Colon (tissue), 2 donors: ENCODE measurements at regions not wholly inside any gene's neighbourhood (a gene's known extent, or its start where the extent isn't known, plus 50 kb on each side); places are given as distances from the start of the nearest gene placed in this dataset.
"Not testable (repeated sequence)": the region's sequence is repeated elsewhere in the genome, so short reads cannot be mapped to it uniquely, and the experiment has no call there.

Experiments
- FAIRE-seq: peaks from 2 replicates; lab custom pipeline; 2012; peaks lifted over from hg19 to GRCh38; lab: Jason Lieb, UNC
- donor health status: control.
- donor health status: control.

DNA sequence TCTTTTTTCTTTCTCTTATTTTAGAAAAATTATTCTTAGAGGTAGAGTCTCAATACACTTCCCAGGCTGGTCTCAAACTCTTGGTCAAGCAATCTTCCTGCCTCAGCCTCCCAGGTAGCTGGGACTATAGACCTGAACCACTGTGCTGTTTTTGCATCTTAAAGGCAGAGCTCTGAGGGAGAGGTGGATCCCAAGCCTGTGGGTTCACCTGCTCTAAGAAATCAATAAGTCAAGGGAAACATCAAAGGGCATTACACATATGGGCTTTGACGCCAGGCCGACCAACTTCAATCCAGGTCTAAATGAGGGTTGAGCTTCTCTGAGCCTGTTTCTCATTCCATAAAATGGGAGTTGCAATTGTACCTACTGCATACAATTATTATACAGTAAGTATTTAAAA, 223.9 kb downstream of the LY86 start:
- no peak for FAIRE-seq

DNA sequence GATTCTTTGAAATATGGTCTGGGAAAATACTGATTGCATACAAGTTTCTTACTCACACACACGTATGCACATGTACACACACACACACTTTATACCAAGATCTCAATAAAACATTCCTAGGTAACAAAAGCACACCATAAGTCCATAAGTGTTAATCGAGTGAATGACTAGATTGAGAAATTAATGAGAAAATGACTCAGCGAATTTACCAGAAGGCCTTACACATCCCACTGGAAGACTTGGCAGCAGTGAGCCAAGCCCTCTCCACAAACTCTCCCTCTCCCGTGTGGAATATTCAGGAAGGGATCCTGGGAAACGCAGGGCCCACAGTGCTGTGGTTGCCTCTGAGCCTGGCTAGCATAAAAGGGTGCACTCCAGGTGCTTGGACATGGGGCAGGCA, 227.2 kb downstream of the LY86 start:
- no peak for FAIRE-seq

DNA sequence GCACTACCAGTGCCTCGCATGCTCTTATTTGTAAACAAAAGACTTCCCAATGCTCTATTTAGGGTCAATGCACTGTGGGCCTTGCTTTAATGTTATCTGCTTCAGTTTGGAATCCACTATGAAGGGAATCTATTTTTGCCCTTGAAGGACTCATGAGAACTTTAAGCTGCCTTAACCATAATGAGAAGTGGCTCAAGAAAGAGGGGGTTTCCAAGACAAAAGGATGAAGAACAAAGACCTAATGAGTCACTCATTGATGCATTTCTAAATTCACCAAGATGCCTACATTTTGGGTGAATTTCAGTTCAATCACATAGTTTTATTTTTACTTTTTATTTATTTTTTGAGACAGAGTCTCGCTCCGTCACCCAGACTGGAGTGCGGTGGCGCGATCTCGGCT, 228.2 kb downstream of the LY86 start:
- FAIRE-seq: no peak

DNA sequence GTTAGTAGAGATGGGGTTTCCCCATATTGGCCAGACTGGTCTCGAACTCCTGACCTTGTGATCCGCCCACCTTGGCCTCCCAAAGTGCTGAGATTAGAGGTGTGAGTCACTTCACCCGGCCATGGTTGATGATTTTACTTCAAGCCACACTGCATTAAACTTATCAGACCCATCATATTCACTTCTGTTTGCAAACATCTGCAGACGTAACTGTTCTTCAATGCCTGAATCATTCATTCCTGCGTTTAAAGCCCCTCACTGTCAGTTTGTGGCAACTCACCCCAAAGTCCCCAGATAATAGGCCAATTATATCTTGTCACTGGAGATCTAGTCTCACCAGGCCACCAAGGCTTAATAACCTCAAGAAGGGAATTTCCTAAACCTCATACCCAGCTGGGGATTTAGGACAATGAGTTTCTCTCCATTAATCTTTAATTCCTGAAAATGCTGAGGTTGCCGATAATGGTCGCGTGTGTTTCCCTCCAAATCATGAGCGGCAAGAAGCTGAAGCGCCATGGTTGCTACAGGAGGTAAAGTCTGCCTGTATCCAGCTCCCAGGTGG, 229.6 kb downstream of the LY86 start:
- no peak for FAIRE-seq

DNA sequence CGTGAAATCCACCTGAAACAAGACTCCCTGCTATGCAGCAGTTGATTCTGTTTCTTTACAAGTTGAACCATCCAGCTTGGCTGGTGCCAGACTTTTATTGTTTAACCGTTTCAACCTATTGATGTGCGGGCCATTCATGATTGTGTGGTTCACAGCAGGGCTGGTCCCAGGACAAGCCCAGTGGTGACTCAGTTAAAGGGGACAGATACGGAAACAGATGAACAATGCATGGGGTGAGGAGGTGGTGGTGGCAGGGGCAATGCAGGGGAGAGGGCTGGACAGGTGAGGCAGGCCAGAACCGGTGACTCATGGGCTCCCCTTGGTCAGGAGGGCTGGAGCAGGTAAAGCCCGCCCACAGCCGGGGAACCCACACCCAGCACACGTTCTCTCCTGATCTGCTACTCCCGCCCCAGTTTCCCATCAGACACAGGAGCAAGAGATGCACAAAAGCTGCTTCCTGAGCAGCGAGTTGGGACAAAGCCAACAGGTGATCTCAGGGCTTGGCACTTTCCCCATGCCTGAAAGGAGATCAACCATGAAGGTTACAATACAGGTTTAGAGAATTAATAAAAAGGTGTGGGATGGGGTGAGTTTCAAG, 232.2 kb downstream of the LY86 start:
- no peak for FAIRE-seq

DNA sequence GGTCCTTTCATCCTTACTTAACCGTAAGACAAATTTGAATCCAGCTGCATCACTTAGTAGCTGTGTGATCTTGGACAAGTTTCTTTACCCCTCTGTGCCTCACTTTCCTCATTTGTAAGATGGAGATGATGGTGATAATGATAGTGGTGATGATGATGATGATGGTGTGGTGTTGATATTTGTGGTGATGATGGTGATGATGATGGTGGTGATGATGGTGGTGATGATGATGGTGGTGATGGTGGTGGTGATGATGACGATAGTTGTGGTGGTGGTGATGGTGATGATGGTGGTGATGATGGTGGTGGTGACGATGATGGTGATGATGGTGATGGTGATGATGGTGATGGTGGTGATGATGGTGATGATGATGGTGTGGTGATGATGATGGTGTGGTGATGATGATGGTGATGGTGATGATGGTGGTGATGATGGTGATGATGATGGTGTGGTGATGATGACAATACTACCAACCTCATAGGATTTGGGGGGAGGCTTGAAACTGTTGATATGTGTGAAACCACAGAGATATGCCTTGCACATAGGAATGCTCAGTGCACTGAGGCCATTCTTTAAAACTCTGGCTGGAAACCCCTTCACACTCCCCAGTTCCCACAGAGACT, 233.2 kb downstream of the LY86 start:
- no peak for FAIRE-seq

DNA sequence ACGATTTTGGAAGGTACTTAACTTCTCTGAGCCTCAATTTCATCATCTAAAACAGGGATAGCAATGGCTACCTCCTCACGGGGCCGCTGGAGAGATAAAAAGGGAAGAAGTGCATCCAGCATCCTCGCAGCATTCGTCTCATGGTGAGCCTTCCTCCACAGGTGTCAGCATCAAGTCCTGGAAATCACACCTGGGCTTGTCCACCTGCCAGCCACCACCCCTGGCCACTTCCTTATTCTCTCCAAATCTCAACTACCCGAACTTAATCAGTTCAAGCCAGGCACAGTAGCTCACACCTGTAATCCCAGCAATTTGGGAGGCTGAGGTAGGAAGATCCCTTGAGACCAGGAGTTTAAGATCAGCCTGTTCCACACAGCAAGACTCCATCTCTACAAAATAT, 234.5 kb downstream of the LY86 start:
- no peak for FAIRE-seq

DNA sequence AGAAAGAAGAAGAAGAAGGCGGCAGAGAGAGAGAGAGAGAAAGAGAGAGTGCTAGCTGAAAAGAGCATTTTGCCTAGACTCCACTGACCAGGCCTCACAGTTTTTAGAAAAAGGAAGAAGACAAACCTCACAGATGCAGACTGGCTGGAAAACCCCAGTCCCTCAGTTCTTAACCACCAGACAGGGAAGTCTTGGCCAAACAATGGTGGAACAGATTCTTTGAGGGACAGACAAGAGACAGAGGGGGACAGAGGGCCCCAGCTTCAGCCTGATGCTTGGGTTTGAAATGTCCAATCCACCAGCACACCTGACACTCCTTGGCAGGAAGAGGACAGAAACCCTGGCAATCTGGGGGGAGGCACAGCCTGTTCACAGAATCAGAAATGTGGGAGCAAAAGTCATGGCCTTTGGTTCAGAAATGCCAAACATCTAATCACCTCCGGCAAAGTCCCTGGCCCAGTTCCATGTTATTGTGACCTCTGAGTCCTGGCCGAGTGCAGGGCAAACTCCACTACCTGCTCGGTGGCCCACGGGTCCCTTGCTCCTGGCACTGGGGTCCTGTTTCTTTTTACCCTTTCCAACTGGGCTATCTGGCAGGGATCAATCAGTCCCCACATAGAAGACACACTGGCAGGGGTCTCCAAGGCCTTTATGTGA, 235.2 kb downstream of the LY86 start:
- no peak for FAIRE-seq

DNA sequence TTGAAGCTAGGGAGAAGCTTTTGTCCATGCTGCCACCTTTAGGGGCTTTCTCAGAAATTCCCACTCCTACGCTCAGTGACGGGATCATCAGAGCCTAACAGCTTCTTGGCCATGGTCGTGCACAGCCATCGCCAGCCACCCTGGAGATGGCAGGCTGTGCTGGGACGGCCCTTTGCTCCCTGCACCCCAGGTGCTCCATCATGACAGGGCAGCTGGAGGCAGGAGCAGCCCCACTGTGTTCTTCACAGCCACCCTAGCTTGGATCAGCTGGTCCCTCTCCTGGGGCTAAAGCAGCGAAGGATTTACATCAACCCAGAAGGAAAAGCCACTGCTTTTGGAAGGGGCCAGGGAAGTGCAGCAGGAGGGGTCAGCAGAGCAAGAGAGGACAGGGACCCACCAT, 235.9 kb downstream of the LY86 start:
- no peak for FAIRE-seq

DNA sequence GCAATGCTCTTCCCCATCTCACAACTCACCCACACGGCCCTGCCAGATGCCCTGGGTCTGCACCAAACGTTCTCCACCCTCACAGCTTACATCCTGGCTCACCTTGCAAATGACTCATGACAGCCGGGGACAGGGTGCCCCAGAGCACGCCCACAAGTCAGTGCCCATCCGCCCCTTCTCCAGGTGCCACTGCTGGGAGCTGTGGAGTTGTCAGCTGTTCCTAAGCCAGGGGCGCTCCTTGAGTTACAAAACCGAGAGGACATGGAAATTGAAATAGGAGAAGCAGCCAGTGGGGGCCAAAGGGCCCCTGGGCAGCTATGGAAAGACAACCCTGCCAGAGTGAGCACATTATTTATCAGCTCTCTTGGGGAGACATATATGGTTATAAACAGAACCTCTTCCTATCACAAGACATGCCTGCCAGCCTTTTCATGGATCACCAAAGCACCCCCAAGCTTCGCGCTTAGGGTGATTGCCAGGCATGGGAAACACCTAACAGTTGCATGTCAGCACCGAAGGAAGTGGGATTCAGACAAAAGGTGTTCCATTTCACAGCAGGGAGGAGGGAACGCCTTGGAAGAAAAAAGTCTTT, 236.8 kb downstream of the LY86 start:
- no peak for FAIRE-seq

DNA sequence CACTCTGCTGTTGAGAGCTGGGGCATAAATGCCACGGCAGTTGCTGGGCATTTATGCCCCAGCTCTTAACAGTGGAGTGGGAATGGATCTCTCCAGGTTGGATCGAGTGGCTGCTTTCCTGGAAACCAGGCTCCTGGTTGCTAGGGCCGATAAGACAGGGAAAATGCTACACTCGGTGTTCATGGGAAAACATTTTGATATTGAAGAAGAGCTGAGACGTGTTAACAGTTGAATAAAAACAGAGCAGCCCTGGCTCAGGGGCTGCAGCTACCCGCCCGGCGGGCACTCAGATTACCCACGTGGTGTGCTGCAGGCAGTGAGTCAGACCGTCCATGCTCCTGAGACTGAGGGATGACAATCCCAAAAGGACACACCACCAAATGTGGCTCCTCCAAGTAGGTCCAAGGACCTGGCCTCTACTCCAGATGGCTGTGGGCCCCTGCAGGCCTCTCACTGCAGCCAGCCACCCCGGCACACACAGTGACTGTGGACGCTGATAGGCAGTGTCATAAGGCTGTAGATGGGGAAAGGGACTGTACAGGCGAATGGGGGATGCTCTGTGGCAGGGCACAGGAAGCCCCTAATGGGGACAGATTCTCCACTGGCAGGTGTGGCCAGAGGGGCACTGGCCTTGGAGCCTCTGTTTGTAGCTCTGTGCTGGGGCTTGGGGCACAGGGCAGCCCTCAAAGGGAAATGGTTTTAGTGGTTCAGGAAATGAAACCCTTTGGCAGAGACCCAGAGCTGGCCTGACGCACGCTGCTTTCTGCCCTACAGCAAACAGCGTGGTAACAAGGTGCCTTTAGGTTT, 237.8 kb downstream of the LY86 start:
- FAIRE-seq: no peak

DNA sequence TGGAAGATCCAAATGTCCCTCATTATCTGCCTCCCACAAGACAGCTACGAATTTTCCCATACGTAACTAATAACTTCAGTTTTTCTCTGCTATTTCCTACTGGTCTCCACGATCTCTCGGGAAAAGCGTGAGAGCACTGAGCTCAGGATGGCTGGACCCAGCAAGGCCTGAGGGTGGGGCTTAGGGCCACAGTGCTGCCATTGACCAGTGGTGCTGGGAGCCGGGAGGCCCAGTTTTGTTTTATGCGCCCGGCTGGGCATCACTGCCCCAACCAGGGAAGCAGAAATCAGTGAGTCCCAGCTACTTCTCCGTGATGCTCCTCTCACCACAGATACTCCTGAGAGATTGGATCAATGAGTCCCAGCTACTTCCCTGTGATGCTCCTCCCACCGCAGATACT, 238.4 kb downstream of the LY86 start:
- no peak for FAIRE-seq

DNA sequence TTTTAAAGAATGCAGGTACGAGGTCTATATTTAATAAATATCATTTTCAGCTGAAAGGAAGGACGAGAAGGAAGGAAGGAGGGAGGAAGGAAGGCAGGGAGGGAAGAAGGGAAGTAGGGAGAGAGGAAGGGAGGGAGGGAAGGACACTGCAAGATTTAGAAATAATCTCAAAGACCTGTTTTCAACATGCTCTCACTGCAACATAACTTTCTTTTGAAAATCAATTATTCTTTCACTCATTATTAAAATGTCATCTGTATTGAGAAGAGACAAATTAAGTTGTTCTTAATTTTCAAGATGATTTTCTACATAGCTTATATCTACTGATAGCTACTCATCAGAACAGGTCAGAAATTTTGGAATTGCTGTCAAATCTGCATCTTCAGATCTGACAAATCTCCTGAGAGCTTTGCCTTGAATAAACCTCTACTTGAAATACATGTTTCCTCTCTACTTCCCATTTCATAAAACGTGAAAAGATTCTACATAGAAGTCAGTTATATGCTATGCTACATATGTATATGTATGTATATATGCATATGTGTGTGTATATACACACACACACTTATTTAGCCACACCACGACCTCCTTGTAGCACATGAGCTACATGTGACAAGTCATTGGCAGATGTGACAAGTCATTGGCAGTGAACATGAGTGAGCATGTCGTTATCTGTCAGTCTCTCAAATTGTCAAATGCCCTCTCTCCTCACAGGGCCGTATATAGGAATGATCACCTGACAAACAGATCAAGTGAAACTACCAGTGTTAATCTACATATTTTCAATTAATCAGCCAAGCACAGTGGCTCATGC, 241.6 kb downstream of the LY86 start:
- FAIRE-seq: no peak

DNA sequence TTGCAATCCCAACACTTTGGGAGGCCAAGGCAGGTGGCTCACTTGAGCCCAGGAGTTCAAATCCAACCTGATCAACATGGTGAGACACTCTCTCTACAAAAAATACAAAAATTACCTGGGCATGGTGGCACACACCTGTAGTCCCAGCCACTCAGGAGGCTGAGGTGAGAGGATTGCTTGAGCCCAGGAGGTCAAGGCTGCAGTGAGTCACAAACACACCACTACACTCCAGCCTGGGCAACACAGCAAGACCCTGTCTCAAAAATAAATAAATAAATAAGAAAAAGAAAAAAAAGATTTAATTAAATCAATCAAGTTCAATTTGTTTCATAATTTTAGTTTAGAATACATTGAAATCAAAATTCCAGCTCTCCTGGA, 242.2 kb downstream of the LY86 start:
- not testable (repeated sequence) for FAIRE-seq

DNA sequence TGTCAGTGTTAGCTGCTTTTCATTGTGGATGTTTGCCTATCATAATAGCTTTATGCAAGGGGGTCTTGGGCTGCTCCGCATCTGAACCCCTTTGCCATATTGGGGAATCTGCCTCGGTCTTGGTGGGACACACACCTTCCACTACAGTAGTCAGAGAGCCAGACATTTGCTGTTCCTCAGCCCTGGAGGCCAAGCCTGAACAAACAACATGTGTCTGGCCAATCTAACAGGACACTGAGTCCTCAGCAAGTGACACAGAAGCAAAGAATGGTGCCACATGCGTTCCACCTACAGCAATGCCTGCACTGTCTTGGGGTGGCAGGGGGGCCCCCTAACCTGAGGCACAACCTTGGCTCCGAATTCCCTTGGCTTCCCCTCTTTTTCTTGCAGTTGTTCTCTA, 243.9 kb downstream of the LY86 start:
- no peak for FAIRE-seq

DNA sequence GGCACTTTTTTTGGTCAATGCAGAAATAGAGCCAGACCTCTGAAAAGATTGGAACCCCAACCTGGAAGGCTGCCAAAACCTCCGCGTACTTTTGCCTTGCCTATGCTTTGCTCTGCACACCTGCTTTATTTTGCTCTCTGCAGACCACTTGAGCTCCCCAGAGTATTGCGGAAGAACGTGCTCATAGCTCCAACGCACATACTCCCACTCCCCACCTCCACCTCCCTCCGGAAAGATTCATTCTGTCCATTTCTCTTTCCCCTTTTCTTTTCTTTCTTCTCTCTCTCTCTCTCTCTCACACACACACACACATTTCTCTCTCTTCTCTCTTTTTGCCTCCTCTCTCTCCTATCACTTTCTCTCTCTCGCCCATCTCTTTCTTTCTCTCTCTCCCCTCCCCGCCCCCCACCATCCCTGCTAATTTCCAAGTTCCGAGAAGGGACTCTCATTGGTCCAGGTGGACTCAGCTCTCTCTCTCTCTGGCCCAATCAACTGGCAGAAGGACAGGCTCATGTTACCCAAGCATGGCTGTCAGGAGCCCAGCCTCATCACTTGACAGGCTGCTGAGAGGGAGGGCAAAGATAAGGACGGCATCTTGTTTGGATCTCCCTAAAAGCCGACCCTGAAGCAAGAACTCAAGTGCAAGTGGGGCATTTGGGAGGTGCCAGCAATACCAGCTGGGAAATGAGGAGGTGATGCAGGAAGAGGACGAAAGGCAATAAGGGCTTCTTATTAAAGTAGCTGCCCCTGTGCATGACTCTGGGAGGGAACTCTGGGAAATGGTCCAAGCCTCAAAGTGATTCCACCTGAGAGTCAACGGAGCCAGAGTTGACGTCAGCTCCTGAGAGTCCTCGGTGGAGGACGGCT, 246.1 kb downstream of the LY86 start:
- no peak for FAIRE-seq

DNA sequence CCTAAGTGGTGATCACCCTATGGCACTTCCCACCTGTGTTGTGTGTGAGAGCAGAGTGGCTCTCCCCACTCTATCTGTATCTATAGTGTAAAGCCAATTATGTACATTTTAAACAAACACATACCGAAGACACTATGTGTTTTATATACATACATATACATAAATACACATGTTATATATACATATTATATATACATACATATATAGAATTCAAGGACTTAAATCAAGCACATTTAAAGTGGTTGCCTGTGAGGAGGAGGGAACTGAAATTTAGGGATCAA, 246.6 kb downstream of the LY86 start:
- FAIRE-seq: no peak

DNA sequence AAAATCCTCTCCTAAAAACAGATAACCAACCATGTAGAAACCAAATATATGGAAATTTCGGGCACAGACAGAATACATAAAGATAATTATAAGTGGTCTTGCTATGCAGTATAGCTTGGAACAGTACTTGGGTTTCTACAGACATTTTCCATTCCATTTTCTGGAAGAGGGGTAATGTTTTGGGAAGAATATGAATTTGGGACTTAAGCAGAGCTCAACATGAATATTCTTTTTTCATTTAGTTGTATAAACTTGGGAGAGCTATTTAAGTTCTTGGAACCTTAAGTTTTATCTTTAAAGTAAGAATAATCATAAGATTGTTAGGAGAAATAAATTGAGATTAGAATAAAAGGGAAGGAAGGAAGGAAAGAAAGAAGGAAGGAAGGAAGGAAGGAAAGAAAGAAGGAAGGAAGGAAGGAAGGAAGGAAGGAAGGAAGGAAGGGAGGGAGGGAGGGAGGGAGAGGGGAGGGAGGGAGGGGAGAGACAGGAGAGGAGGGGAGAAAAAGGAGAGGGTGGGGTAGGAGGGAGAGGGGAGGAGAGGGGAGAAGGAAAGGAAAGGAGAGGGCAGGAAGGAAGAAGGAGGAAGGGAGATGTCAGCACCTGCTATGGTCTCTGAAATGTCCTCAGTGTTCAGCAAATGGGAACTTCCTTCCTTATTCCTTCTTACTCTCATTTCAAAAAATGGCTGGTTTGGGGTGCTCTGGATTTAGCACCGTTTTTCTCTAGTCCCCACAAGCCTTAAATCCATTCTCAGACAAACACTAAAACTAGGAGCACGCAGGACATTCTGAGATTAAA, 248.3 kb downstream of the LY86 start:
- FAIRE-seq: no peak

DNA sequence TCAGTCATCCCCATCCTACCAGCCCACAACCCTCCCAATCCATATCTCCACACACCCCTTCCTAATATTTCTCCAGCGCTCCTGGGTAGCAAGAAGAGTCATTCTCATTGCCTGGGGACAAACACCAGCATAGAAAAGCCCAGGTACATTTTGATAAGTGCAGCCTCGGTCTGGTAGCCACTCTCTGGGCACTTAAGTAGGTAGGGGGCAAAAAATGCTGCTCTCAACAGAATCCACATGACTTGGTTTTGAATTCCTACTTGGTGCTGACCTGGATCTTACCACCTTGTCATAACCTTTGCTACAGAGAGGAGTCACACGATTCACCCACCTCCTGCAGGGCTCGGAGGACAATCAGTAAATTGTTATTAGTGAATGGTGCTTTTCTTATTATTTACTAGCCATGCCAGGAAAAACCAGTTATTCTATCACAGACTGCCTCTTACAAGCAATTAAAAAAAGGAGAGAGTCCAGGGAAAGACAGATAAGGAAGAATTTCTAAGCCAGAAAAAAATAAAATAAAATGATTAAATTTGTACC, 249.1 kb downstream of the LY86 start:
- no peak for FAIRE-seq

DNA sequence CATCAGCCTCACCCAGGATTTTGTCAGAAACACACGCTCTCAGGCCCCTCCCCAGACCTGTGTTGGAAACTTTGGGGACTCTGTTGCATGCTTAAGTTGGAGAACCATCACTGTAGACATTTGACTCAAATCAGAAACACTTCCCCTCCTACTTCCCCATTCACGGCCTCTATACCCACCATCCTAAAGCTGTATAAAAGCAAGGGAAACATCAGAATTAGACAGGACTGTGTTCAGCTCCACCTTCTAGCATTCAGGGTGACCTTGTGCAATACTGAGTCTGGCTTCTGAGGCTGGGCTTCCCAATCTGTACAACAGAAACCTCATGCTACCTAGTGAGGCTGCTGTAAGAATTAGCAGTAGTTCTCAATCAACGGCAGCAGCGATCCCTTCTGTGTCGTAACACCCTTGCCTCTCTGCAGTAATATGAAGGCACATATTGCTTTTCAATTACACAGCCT, 252.3 kb downstream of the LY86 start:
- FAIRE-seq: no peak
